ENCODE measurements at regions not wholly inside any gene's neighbourhood (a gene's known extent, or its start where the extent isn't known, plus 50 kb on each side); places are given as distances from the start of the nearest gene placed in this dataset.

- TF ChIP-seq GATA2 (IDR thresholded peaks at IDR 0.05; ENCODE audit: low read depth, low read length) (no peak), GATA3 (IDR thresholded peaks at IDR 0.05; ENCODE audit: low read depth, low read length) (no peak)
Measured at GRCh38 chr21:31553926-31554325, 105.6 kb upstream of the SOD1 start.

All from SH-SY5Y (cell line).